ENCODE measurements at regions not wholly inside any gene's neighbourhood (a gene's known extent, or its start where the extent isn't known, plus 50 kb on each side); places are given as distances from the start of the nearest gene placed in this dataset.

- peak; percentile 37 to 54 (median 52) for DNase-seq (ENCODE audit: extremely low read depth in 1 of 4, low spot score in 3 of 4)
- Histone ChIP-seq H3K9me1 (ENCODE audit: control insufficient read depth, insufficient read depth, low read length) (no peaks in the 10 kb centered on the region), H3K79me2 (ENCODE audit: control insufficient read depth, insufficient read depth, low read length) (no peaks in the 10 kb centered on the region), H2AFZ (ENCODE audit: low read depth, low read length) (no peak overlapping the region), H3K4me3 (no peak overlapping the region), H3K27ac (ENCODE audit: extremely low read depth, low read depth, low read length) (no peak overlapping the region), H3K4me2 (ENCODE audit: insufficient read depth, low read length) (no peak overlapping the region), H4K20me1 (replicated peaks; ENCODE audit: control insufficient read depth, insufficient read depth, low read length) (no peaks in the 10 kb centered on the region), H3K4me1 (replicated peaks in 1 of 2; ENCODE audit: control insufficient read depth in 2 of 2, insufficient read depth in 2 of 2, low read length in 2 of 2) (peaks cover 0 to 5% of the 10 kb centered on the region in 2 experiments; a peak in 2 of 5 replicates), H3K27me3 (ENCODE audit: control insufficient read depth in 2 of 2, insufficient read depth in 2 of 2, low read length in 2 of 2) (peaks cover 2 to 13% of the 10 kb centered on the region in 2 experiments; a peak in 3 of 5 replicates), H3K9me3 (replicated peaks; ENCODE audit: control insufficient read depth, insufficient read depth, low read depth, low read length) (no peaks in the 10 kb centered on the region), H3K36me3 (ENCODE audit: control insufficient read depth, insufficient read depth, low read length) (no peaks in the 10 kb centered on the region), H3K9ac (ENCODE audit: insufficient read depth in 1 of 2, low read depth in 2 of 2, low read length in 2 of 2) (no peak overlapping the region)
- POLR2A ChIA-PET: no interaction called here
- BruUV-seq (replicated peaks): no TSS peak
- in situ Hi-C loops (cut with MboI) (no loop called here), intact Hi-C loops (cut with micrococcal nuclease) (no loop called here)
- TF ChIP-seq, protein P1, sequence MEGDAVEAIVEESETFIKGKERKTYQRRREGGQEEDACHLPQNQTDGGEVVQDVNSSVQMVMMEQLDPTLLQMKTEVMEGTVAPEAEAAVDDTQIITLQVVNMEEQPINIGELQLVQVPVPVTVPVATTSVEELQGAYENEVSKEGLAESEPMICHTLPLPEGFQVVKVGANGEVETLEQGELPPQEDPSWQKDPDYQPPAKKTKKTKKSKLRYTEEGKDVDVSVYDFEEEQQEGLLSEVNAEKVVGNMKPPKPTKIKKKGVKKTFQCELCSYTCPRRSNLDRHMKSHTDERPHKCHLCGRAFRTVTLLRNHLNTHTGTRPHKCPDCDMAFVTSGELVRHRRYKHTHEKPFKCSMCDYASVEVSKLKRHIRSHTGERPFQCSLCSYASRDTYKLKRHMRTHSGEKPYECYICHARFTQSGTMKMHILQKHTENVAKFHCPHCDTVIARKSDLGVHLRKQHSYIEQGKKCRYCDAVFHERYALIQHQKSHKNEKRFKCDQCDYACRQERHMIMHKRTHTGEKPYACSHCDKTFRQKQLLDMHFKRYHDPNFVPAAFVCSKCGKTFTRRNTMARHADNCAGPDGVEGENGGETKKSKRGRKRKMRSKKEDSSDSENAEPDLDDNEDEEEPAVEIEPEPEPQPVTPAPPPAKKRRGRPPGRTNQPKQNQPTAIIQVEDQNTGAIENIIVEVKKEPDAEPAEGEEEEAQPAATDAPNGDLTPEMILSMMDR (IDR thresholded peaks at IDR 0.05 in 2 of 3, conservative IDR thresholded peaks at IDR 0.05 in 1 of 3; ENCODE audit: insufficient read depth in 2 of 3, low read depth in 1 of 3, low read length in 3 of 3): peak; percentile 45 to 69 (median 60)
- TF ChIP-seq HDAC6 (IDR thresholded peaks at IDR 0.05; ENCODE audit: low read depth, low read length): no peak
- CTCF ChIA-PET (ENCODE audit: low intra/inter-chr PET ratio): no interaction called here
- peak; percentile 94 for ATAC-seq
- WGBS (ENCODE audit: insufficient coverage, low coverage, missing lambda C conversion rate): 0% methylated on average over 1 of the region's 1 CpG
- FAIRE-seq: peak; percentile 72
Measured at GRCh38 chr14:61860294-61860918, 98.2 kb downstream of the SNAPC1 start.

DNA sequence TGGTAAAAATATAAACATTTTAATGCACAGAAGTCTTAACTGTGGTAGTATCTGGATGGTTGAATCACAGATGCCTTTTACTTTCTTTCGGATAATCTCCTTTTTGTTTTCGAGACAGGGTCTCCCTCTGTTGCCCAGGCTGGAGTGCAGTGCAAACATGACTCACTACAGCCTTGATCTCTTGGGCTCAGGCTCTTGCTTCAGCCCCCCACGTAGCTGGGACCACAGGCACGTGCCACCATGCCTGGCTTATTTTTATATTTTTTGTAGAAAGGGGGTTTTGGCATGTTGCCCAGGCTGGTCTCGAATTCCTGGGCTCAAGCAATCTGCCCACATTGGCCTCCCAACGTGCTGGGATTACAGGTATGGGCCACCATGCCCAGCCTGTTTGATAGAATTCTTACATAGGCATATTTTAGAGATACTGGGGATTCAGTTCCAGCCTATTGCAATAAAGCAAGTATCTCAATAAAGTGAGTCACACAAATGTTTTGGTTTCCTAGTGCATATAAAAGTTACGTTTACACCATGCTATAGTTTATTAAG is 99.2 kb downstream of the SNAPC1 start:
- no peak overlapping the region for H3K27ac ChIP-seq (ENCODE audit: extremely low read depth, low read depth, low read length)
- no peaks in the 10 kb centered on the region for H3K79me2 ChIP-seq (ENCODE audit: control insufficient read depth, insufficient read depth, low read length)
- no peak overlapping the region for H3K4me3 ChIP-seq
- no peaks in the 10 kb centered on the region for H4K20me1 ChIP-seq (replicated peaks; ENCODE audit: control insufficient read depth, insufficient read depth, low read length)
- H3K36me3 ChIP-seq (ENCODE audit: control insufficient read depth, insufficient read depth, low read length): no peaks in the 10 kb centered on the region
- no TSS peak for BruUV-seq (replicated peaks)
- 1% methylated on average over 6 of the region's 7 CpGs for WGBS (ENCODE audit: insufficient coverage, low coverage, missing lambda C conversion rate)
- H3K4me2 ChIP-seq (ENCODE audit: insufficient read depth, low read length): no peak overlapping the region
- no peak overlapping the region for H2AFZ ChIP-seq (ENCODE audit: low read depth, low read length)
- DNase-seq (ENCODE audit: extremely low read depth in 1 of 4, low spot score in 3 of 4): no peak
- H3K9ac ChIP-seq (ENCODE audit: insufficient read depth in 1 of 2, low read depth in 2 of 2, low read length in 2 of 2): no peak overlapping the region
- no peak for FAIRE-seq
- intact Hi-C loops (cut with micrococcal nuclease): no loop called here
- POLR2A ChIA-PET: no interaction called here
- H3K27me3 ChIP-seq (ENCODE audit: control insufficient read depth in 2 of 2, insufficient read depth in 2 of 2, low read length in 2 of 2): peaks cover 2 to 13% of the 10 kb centered on the region in 2 experiments; a peak in 3 of 5 replicates
- in situ Hi-C loops (cut with MboI): no loop called here
- peaks cover 0 to 5% of the 10 kb centered on the region in 2 experiments; a peak in 2 of 5 replicates for H3K4me1 ChIP-seq (replicated peaks in 1 of 2; ENCODE audit: control insufficient read depth in 2 of 2, insufficient read depth in 2 of 2, low read length in 2 of 2)
- ATAC-seq: no peak
- no peaks in the 10 kb centered on the region for H3K9me3 ChIP-seq (replicated peaks; ENCODE audit: control insufficient read depth, insufficient read depth, low read depth, low read length)
- no peaks in the 10 kb centered on the region for H3K9me1 ChIP-seq (ENCODE audit: control insufficient read depth, insufficient read depth, low read length)
- CTCF ChIA-PET (ENCODE audit: low intra/inter-chr PET ratio): no interaction called here
- no peak for TF ChIP-seq TAF9B (IDR thresholded peaks at IDR 0.05; ENCODE audit: partially characterized antibody)
- no peak for TF ChIP-seq GTF2E2 (tag; IDR thresholded peaks at IDR 0.05)
- TF ChIP-seq ZNF561 (CRISPR knock-in tag; conservative IDR thresholded peaks at IDR 0.05): no peak
- no peak for TF ChIP-seq EGR1 (conservative IDR thresholded peaks at IDR 0.05)
- no peak for TF ChIP-seq NFIX (CRISPR knock-in tag; IDR thresholded peaks at IDR 0.05; ENCODE audit: low read depth)
- no peak for TF ChIP-seq SMARCA5 (IDR thresholded peaks at IDR 0.05)
- no peak for TF ChIP-seq CREB1 (IDR thresholded peaks at IDR 0.05)
- TF ChIP-seq CREB1 (CRISPR knock-in tag; IDR thresholded peaks at IDR 0.05): no peak
- no peak for TF ChIP-seq ZNF354B (CRISPR knock-in tag; IDR thresholded peaks at IDR 0.05)
- no peak for TF ChIP-seq NFIC (IDR thresholded peaks at IDR 0.05)
- no peak for TF ChIP-seq SMAD1 (IDR thresholded peaks at IDR 0.05; ENCODE audit: low read depth, low read length, partially characterized antibody)
- no peak for TF ChIP-seq ZNF12 (CRISPR knock-in tag; IDR thresholded peaks at IDR 0.05)
